ENCODE measurements at regions not wholly inside any gene's neighbourhood (a gene's known extent, or its start where the extent isn't known, plus 50 kb on each side); places are given as distances from the start of the nearest gene placed in this dataset.

DNA sequence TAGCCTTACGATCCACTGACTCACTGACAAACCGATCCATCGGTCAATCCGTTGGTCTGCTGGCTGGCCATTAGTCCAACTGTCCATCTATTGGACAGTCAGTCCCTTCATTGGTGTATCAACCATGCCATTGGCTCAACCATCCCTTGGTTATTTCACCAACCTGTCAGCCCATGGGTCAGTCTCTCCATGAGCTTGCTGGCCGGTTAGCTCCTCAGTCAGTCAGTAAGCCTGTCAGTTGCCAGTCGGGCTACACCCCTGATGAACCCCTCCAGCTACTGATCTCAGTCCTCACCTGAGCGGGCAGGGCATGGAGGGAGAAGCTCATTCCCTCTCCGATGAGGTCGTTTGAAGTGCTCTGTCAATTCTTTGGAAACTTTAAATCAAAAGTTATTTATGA, 166.5 kb downstream of the FGF18 start:
- TF ChIP-seq, protein P1, sequence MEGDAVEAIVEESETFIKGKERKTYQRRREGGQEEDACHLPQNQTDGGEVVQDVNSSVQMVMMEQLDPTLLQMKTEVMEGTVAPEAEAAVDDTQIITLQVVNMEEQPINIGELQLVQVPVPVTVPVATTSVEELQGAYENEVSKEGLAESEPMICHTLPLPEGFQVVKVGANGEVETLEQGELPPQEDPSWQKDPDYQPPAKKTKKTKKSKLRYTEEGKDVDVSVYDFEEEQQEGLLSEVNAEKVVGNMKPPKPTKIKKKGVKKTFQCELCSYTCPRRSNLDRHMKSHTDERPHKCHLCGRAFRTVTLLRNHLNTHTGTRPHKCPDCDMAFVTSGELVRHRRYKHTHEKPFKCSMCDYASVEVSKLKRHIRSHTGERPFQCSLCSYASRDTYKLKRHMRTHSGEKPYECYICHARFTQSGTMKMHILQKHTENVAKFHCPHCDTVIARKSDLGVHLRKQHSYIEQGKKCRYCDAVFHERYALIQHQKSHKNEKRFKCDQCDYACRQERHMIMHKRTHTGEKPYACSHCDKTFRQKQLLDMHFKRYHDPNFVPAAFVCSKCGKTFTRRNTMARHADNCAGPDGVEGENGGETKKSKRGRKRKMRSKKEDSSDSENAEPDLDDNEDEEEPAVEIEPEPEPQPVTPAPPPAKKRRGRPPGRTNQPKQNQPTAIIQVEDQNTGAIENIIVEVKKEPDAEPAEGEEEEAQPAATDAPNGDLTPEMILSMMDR (IDR thresholded peaks at IDR 0.05; ENCODE audit: insufficient read depth, low read length) = no peak
- DNase-seq (ENCODE audit: low read depth) = no peak

DNA sequence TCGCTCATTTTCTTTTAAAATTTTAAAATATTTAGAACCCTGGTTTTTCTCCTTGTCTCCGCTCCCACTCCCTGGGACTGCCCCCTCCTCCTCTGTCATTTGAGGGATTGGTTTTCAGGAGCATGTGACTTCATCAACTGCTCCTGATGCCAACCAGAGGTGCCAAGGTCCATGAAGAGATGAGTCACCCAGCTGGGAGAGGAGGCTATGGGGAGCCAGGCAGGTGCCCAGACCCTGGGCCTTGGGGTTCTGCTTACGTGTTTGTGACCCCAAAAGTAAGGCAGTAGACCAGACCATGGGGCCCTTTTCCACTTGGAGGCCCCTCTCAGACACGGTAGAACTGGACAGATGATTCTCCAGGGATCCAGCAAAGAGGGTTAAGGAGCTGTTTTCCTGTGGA, 167.0 kb downstream of the FGF18 start:
- DNase-seq (ENCODE audit: low read depth) = no peak
- TF ChIP-seq, protein P1 (IDR thresholded peaks at IDR 0.05; ENCODE audit: insufficient read depth, low read length) = no peak
- H3K4me3 ChIP-seq (ENCODE audit: low read depth, low read length) = no peak overlapping the region

More for the DNA sequence above, 166.5 kb downstream of the FGF18 start:
- H3K4me3 ChIP-seq (ENCODE audit: low read depth, low read length) = no peak overlapping the region

DNA sequence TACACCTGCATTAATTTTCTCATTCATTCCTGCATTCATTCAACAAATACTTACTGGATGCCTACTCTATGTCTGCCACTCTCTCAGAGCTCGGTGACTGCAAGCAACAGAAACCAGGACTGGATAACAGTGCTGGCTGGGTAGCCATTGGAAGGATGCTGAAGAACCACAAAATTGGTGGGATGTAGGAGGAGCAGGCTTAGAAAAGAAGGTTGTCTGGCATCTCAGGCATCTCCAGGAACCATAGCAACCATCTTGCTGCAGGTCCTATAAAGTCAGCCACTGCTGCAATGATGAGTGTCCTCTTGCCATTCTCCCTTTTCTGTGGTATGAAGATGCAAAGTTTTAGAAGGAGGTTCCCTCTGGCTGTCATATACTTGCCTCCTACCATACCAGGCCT, 168.6 kb downstream of the FGF18 start:
- no peak overlapping the region for H3K4me3 ChIP-seq (ENCODE audit: low read depth, low read length)
- DNase-seq (ENCODE audit: low read depth) = no peak
- TF ChIP-seq, protein P1 (IDR thresholded peaks at IDR 0.05; ENCODE audit: insufficient read depth, low read length) = no peak

DNA sequence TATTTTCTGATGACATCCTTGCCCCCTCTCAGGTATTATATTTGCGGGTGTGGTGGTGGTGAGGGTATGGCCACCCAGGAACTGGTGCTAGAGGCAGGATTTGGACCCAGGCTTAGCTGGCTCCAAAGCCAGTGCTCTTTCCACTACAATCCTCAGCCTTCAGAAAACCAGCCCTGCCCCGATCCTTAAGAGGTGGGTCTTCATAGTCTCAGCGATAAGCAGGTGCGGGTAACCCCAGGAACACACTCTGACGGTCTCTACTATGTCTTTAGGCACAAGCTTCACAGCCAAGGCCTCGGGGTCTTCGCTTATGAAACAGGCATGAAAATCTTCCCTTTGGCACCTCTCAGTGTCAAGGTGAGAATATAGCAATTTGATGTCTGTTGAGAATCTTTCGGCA, 169.3 kb downstream of the FGF18 start:
- no peak for DNase-seq (ENCODE audit: low read depth)
- H3K4me3 ChIP-seq (ENCODE audit: low read depth, low read length) = no peak overlapping the region
- TF ChIP-seq, protein P1 (IDR thresholded peaks at IDR 0.05; ENCODE audit: insufficient read depth, low read length) = no peak

DNA sequence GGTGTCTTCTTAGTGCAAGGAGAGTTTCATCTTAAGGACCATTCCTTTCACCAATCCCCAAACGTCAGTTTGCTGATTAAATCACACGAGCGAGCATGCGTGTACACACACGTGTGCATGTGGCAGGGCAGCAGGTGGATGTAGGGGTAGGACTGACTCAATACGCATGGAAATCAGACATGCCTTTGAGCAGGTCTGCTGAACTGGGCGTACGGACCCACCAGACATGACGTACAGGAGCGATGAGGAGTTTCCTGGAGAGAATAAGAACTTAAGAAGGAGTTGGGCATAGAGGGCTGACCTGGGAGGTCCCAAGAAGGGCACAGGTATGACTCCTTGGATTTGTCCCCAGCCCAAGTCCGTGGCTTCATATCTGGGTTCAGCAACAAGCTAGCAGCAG, 170.0 kb downstream of the FGF18 start:
- TF ChIP-seq, protein P1 (IDR thresholded peaks at IDR 0.05; ENCODE audit: insufficient read depth, low read length) = no peak
- H3K4me3 ChIP-seq (ENCODE audit: low read depth, low read length) = no peak overlapping the region
- no peak for DNase-seq (ENCODE audit: low read depth)

DNA sequence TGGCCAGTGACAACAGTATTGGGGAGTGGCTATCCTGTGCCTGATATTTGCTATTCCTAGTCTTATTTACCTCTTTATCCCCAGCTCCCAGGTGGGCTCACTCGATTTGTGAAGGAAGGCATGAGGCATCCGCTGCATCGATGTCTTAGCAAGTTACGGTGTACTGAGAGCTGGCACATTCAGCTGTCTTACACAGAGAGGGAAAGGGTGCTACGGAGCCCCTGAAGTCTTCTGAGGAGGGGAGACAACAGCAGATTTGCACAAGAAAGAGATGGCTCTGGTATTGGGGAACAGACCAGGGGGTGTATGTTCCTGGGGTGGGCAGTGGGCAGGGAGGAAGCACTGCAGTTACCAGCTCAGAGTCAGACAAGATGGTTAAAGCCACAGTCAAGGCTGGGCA, 172.6 kb downstream of the FGF18 start:
- DNase-seq (ENCODE audit: low read depth) = no peak
- TF ChIP-seq, protein P1 (IDR thresholded peaks at IDR 0.05; ENCODE audit: insufficient read depth, low read length) = no peak

DNA sequence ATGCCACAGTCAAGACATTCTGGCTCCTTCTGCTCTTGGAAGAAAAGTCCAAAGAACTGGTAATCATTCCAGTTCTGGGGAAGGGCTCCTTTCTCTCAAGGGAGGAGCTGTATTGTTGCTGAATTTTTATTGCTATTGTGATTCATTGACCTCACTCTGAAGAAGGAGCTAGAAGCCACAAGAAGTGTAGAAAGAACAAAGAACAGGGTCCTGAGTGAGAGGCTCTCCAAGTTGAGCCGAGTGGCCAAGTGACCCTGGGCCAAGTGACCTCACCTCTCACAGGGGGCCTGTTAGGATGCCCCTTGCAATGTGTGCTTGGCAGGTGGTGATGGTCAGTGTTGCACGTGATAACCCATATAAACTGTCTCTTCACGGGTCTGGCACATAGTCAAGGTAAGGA, 173.3 kb downstream of the FGF18 start:
- TF ChIP-seq, protein P1 (IDR thresholded peaks at IDR 0.05; ENCODE audit: insufficient read depth, low read length) = no peak
- peak; percentile 41 for DNase-seq (ENCODE audit: low read depth)
- H3K4me3 ChIP-seq (ENCODE audit: low read depth, low read length) = no peak overlapping the region

More for the DNA sequence above, 172.6 kb downstream of the FGF18 start:
- no peak overlapping the region for H3K4me3 ChIP-seq (ENCODE audit: low read depth, low read length)
